ENCODE measurements at regions not wholly inside any gene's neighbourhood (a gene's known extent, or its start where the extent isn't known, plus 50 kb on each side); places are given as distances from the start of the nearest gene placed in this dataset.
A peak's percentile ranks its signal among the peaks of the same experiment; 100 is the strongest.

- DNase-seq, result no peak
These were observed 140.8 kb upstream of the NFE2L3 start for GRCh38 chr7:26011039-26011696.

GRCh38 chr7:26013551-26014083, 138.4 kb upstream of the NFE2L3 start:
- DNase-seq, result peak; percentile 33

- DNase-seq, result no peak
These were observed 129.0 kb upstream of the NFE2L3 start for GRCh38 chr7:26022982-26023381.

GRCh38 chr7:26029911-26030310, 122.1 kb upstream of the NFE2L3 start:
- no peak for DNase-seq

GRCh38 chr7:26034391-26034790, 117.6 kb upstream of the NFE2L3 start:
- no peak for DNase-seq

- no peak for DNase-seq
These were observed 116.4 kb upstream of the NFE2L3 start for GRCh38 chr7:26035552-26035951.

- DNase-seq, result no peak
These were observed 115.9 kb upstream of the NFE2L3 start for GRCh38 chr7:26036092-26036491.

GRCh38 chr7:26038201-26038990, 113.6 kb upstream of the NFE2L3 start:
- DNase-seq, result no peak

- no peak for DNase-seq
These were observed 111.9 kb upstream of the NFE2L3 start for GRCh38 chr7:26040085-26040484.

- DNase-seq, result no peak
These were observed 109.8 kb upstream of the NFE2L3 start for GRCh38 chr7:26042237-26042636.

- no peak for DNase-seq
These were observed 108.2 kb upstream of the NFE2L3 start for GRCh38 chr7:26043801-26044200.

- DNase-seq, result no peak
These were observed 107.7 kb upstream of the NFE2L3 start for GRCh38 chr7:26044320-26044719.

- DNase-seq, result no peak
These were observed 105.8 kb upstream of the NFE2L3 start for GRCh38 chr7:26046150-26046549.

GRCh38 chr7:26046878-26047277, 105.1 kb upstream of the NFE2L3 start:
- DNase-seq, result no peak

- DNase-seq, result no peak
These were observed 103.3 kb upstream of the NFE2L3 start for GRCh38 chr7:26048663-26049062.

GRCh38 chr7:26049081-26049480, 102.9 kb upstream of the NFE2L3 start:
- no peak for DNase-seq

- no peak for DNase-seq
These were observed 101.0 kb upstream of the NFE2L3 start for GRCh38 chr7:26051021-26051420.

- DNase-seq, result no peak
These were observed 99.3 kb upstream of the NFE2L3 start for GRCh38 chr7:26052706-26053105.

- peak; percentile 19 for DNase-seq
These were observed 97.6 kb upstream of the NFE2L3 start for GRCh38 chr7:26054386-26054785.

- DNase-seq, result no peak
These were observed 96.8 kb upstream of the NFE2L3 start for GRCh38 chr7:26055241-26055640.

- peak; percentile 87 for DNase-seq
These were observed 91.0 kb upstream of the NFE2L3 start for GRCh38 chr7:26060733-26061677.

- peak; percentile 87 for DNase-seq
These were observed 90.1 kb upstream of the NFE2L3 start for GRCh38 chr7:26061678-26062603.

Measured in NCI-H345 (cell line).